Large intestine (tissue), 3 donors: ENCODE measurements at regions not wholly inside any gene's neighbourhood (a gene's known extent, or its start where the extent isn't known, plus 50 kb on each side); places are given as distances from the start of the nearest gene placed in this dataset.

Experiments used
- DNase-seq, 2 donors: peaks; one replicate each; pipeline versions ENCODE4 v3.0.0 to v3.0.0-alpha.2; 2013
- H3K27ac ChIP-seq: one replicate; pipeline ENCODE4 v1.5.1; 2013; ENCODE audit warnings: low read length
- H3K27me3 ChIP-seq: 2 replicates; pipeline ENCODE4 v1.6.1; 2013; ENCODE audit warnings: low read length; ENCODE audit not compliant: control insufficient read depth, insufficient read depth
- H3K36me3 ChIP-seq: 2 replicates; pipeline ENCODE4 v1.6.1; 2013; ENCODE audit warnings: low read length; ENCODE audit not compliant: control insufficient read depth, insufficient read depth
- H3K4me1 ChIP-seq: one replicate; pipeline ENCODE4 v1.6.1; 2013; ENCODE audit warnings: low read length; ENCODE audit not compliant: control insufficient read depth, insufficient read depth
- H3K4me3 ChIP-seq: one replicate; pipeline ENCODE4 v1.5.1; 2013; ENCODE audit warnings: low read length
- H3K9me3 ChIP-seq: one replicate; pipeline ENCODE4 v1.6.1; 2013; ENCODE audit warnings: mild to moderate bottlenecking, low read depth, low read length, moderate library complexity; ENCODE audit not compliant: control insufficient read depth
- WGBS: methylation state at CpG from one replicate; pipeline ENCODE4 v1.1.5; 2013; ENCODE audit warnings: low lambda C conversion rate; ENCODE audit not compliant: insufficient coverage; 5-methylcytosine and 5-hydroxymethylcytosine counted together

DNA sequence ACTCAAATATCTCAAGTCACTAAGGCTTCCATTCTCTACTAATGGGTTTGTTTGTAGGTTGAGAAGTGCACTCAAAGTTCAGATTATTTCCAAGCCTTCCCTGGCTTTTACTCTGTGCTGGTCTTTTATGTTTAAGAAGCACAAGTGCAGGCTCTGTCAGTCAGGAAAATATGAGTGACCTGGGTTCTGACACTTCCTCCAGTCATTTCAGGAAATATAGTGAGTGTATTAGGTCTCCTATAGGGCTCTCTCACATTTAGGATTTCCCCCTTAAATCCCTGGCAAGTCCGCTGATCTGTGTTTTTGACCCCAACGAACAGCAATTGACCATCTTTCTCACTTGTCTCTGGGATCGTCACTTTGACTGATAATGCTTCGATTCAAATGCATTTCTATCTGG lies 210.2 kb downstream of the ARPP21 start:
- H3K4me3 ChIP-seq, result no peak overlapping the region
- no peaks in the 10 kb centered on the region for H3K4me1 ChIP-seq
- H3K9me3 ChIP-seq, result no peaks in the 10 kb centered on the region
- 83% methylated on average over 3 of the region's 4 CpGs for WGBS
- no peak for DNase-seq
- no peak overlapping the region for H3K27ac ChIP-seq
- no peaks in the 10 kb centered on the region for H3K36me3 ChIP-seq
- H3K27me3 ChIP-seq, result no peaks in the 10 kb centered on the region

DNA sequence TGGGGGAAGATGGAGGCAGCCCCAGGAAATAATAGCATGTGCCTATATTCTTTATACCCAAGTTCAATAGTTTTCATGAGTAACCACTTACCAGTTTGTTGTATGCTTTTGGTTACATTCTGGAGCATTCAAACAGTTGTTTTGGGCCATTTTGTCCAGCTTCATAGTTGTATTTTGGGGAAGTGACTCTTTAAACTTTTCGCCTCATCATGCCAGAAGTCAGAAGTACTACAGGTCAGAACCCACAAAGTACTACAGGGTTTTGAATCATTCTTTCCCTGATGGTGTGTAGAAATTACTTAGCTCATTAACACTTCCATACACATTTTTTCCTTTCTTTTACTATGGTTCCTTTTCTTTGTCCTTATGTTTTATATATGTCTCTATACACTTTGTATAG lies 210.6 kb downstream of the ARPP21 start:
- no peaks in the 10 kb centered on the region for H3K4me1 ChIP-seq
- no peak for DNase-seq
- no peaks in the 10 kb centered on the region for H3K9me3 ChIP-seq
- WGBS, result no CpG with 5 or more reads among the region's 1 CpG
- no peaks in the 10 kb centered on the region for H3K36me3 ChIP-seq
- no peaks in the 10 kb centered on the region for H3K27me3 ChIP-seq
- H3K4me3 ChIP-seq, result no peak overlapping the region
- H3K27ac ChIP-seq, result no peak overlapping the region

DNA sequence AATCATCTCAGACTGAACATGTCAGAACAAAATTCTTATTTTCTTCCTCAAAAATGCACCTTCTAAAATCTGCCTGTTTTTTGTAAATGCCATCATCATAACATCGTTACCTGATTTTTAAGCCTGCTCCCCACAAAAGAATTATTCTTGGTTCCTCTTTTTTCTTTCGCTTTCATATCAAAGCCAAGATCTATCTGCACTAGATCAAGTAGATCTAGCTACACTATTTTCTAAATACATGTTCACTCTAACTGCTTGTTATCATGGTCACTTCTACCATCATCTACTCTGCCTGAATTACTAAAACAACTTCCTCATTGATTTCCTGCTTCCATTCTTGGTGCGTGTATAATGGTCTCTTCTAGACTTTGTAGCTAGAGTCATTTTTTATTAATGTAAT lies 217.7 kb downstream of the ARPP21 start:
- Histone ChIP-seq H3K4me3 (no peak overlapping the region), H3K27ac (no peak overlapping the region), H3K27me3 (no peaks in the 10 kb centered on the region), H3K9me3 (no peaks in the 10 kb centered on the region), H3K36me3 (no peaks in the 10 kb centered on the region), H3K4me1 (no peaks in the 10 kb centered on the region)
- 80% methylated on average over 3 of the region's 3 CpGs for WGBS
- no peak for DNase-seq

DNA sequence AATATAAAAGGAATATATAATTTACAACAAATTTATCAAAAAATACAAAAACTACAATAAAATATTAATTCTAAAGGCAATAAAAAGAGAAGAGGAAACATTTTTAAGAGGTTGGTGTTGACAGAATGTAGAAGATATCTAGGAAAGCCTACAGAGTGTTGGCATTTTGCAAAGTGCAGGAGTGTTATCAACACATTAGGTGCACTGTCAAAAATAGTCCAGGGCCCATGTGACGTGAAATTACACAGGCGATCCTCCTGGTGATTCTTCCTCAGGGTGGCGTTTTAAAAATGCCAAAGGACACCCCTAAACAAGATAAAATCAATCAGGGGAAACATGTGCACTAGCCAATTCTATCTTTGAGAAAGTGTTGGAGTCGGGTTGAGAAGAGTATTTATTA lies 222.7 kb downstream of the ARPP21 start:
- H3K4me3 ChIP-seq, result no peak overlapping the region
- H3K27ac ChIP-seq, result no peak overlapping the region
- H3K36me3 ChIP-seq, result no peaks in the 10 kb centered on the region
- H3K27me3 ChIP-seq, result no peaks in the 10 kb centered on the region
- no peaks in the 10 kb centered on the region for H3K9me3 ChIP-seq
- H3K4me1 ChIP-seq, result no peaks in the 10 kb centered on the region
- 100% methylated on average over 2 of the region's 4 CpGs for WGBS
- DNase-seq, result no peak

DNA sequence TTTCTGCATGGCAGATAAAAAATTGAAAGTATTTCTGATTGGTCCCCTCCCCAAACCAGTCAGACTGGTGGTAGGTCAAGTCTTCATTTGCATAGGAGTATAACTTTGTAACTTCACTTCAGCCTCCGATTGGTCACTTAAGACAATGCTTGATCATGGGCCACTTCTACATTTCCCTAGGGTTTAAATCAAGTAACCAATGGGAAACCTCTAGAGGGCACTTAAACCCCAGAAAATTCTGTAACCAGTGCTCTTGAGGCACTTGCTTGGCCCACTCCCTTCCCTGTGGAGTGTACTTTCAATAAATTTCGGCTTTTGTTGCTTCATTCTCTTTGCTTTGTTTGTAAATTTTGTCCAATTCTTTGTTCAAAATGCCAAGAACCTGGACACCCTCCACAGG lies 225.5 kb downstream of the ARPP21 start:
- Histone ChIP-seq H3K4me3 (no peak overlapping the region), H3K4me1 (no peaks in the 10 kb centered on the region), H3K36me3 (no peaks in the 10 kb centered on the region), H3K9me3 (no peaks in the 10 kb centered on the region), H3K27me3 (no peaks in the 10 kb centered on the region), H3K27ac (no peak overlapping the region)
- 80% methylated on average over 1 of the region's 2 CpGs for WGBS
- no peak for DNase-seq

DNA sequence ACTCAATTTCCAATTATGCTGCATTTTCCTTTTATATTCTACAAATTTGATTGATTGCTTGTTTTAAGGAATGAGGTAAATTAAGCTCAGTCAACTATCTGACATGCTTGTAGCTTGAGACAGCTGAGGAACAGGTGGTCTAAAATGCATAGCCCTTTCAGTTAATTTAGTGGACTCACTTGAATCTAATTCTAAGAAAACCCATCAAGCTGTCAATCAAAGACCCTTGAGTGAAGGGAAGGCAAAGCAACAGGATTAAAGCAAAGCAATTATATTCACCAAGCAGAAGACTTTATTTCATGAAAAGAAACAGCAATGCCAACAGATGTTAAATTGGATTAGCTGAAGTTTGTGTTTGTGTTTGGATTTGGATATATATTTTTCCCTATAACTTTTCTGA lies 228.5 kb downstream of the ARPP21 start:
- Histone ChIP-seq H3K27me3 (no peaks in the 10 kb centered on the region), H3K9me3 (no peaks in the 10 kb centered on the region), H3K36me3 (no peaks in the 10 kb centered on the region), H3K27ac (no peak overlapping the region), H3K4me3 (no peak overlapping the region), H3K4me1 (peaks cover 6% of the 10 kb centered on the region)
- DNase-seq, result no peak

DNA sequence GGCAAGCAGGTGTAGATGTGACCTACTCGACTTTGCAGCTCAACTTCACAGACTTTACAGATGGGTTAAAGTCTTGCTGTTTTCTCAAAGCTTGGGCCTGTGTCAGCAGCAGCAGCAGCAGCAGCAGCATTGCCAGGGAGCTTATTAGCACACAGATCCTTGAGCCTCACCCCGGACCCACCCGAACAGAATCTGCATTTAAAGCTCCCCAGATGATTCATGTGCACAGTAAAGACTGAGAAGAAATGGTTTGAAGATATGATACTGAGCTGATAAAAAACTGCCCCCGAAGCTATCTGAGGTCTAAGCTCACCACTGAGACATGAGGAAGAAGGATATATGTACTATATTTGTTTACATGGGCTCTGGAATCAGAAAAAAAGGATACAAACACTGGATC lies 231.7 kb downstream of the ARPP21 start:
- Histone ChIP-seq H3K36me3 (no peaks in the 10 kb centered on the region), H3K27me3 (no peaks in the 10 kb centered on the region), H3K4me1 (peaks cover 6% of the 10 kb centered on the region), H3K27ac (no peak overlapping the region), H3K9me3 (no peaks in the 10 kb centered on the region), H3K4me3 (no peak overlapping the region)
- peak; percentile 38 to 57 for DNase-seq
- no CpG with 5 or more reads among the region's 4 CpGs for WGBS

DNA sequence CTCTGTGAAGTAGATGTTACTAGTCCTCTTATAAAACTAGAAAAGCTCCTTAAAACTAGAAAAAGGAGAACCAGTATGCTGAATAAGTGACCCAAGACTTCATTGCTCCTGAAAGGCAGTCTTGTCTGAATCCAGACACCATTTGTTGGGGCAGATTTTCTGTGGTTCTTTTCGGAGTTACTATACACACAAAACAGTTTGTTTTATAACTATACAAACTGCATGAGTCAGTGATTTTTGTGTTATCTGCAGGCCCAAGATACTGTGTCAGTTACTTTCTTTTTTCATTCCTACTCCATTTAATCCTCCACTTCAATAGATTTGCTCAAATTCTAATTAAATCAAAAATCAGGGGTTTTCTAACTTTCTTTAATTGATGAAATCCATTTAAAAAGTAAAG lies 244.6 kb downstream of the ARPP21 start:
- WGBS, result no CpG with 5 or more reads among the region's 1 CpG
- no peak overlapping the region for H3K4me3 ChIP-seq
- no peak overlapping the region for H3K27ac ChIP-seq
- H3K27me3 ChIP-seq, result no peaks in the 10 kb centered on the region
- no peaks in the 10 kb centered on the region for H3K9me3 ChIP-seq
- DNase-seq, result no peak
- no peaks in the 10 kb centered on the region for H3K4me1 ChIP-seq
- no peaks in the 10 kb centered on the region for H3K36me3 ChIP-seq

DNA sequence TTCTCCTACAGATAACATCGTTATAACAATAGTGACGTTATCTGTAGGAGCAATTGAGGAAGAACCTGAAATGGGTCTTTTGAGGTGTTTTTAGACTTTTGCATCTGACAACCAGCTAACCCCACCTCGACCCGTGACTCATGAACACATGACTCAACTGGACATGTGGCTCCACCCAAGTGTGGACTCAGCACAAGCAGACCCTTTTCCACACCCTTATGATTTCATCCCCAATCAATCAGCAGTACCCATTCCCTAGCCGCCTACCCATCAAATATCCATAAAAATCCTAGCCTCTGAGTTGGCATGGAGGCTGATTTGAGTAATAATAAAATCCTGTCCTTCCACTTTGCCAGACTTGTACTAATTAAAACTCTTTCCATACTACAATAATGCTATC lies 255.4 kb downstream of the ARPP21 start:
- Histone ChIP-seq H3K4me1 (no peaks in the 10 kb centered on the region), H3K9me3 (no peaks in the 10 kb centered on the region), H3K27ac (no peak overlapping the region), H3K27me3 (no peaks in the 10 kb centered on the region), H3K36me3 (no peaks in the 10 kb centered on the region), H3K4me3 (no peak overlapping the region)
- no peak for DNase-seq
- 100% methylated on average over 1 of the region's 5 CpGs for WGBS

DNA sequence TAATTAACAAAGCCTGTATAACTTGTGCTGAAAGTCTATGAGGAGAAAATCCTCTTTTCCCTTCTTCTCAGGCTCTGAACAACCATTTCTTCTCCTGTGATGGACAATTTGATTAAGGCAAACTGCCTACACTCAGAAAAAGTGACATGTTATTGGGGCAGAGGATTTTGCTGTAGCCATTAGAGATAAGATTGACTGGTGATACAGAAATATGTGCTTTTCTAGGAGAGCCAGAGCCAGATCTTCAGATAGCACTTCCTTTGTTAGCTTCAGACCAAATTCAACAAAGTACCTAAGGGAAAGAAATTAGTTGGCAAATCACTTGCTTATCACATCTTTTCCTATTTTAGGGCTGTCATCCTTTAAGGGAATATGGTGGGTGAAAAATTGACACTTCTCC lies 259.9 kb downstream of the ARPP21 start:
- Histone ChIP-seq H3K9me3 (no peaks in the 10 kb centered on the region), H3K4me1 (no peaks in the 10 kb centered on the region), H3K4me3 (no peak overlapping the region), H3K27me3 (no peaks in the 10 kb centered on the region), H3K36me3 (no peaks in the 10 kb centered on the region), H3K27ac (no peak overlapping the region)
- DNase-seq, result no peak

DNA sequence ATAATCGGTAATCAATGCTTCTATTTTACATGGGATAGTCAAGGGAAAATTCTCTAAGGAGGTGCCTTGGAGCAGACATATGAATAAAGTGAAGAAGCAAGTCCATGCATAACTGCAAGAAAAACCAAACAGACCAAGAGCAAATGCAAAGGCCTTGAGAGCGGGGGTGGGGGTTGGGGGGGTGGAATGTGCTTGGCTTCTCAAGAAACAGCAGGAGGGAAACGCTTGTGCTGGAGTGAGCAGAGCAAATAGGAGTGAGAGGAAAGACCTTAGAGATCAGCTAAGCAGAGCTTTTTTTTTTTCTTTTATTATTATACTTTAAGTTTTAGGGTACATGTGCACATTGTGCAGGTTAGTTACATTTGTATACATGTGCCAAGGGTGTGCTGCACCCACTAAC lies 260.8 kb downstream of the ARPP21 start:
- no peak for DNase-seq
- no peaks in the 10 kb centered on the region for H3K36me3 ChIP-seq
- H3K4me3 ChIP-seq, result no peak overlapping the region
- H3K27me3 ChIP-seq, result no peaks in the 10 kb centered on the region
- H3K9me3 ChIP-seq, result no peaks in the 10 kb centered on the region
- WGBS, result 100% methylated on average over 1 of the region's 3 CpGs
- no peak overlapping the region for H3K27ac ChIP-seq
- H3K4me1 ChIP-seq, result no peaks in the 10 kb centered on the region
